H1 (cell line): ENCODE measurements at regions not wholly inside any gene's neighbourhood (a gene's known extent, or its start where the extent isn't known, plus 50 kb on each side); places are given as distances from the start of the nearest gene placed in this dataset.

Experiments used
- CTCF ChIA-PET: fragments of 300-600 bp; sonication (Branson Sonifier 250); formaldehyde crosslinking; loops from one replicate; lab custom pipeline; 2021; ENCODE audit not compliant: partially characterized antibody; lab: Charles Lee
- POLR2A ChIA-PET: fragments of 300-600 bp; sonication (Branson Sonifier 250); formaldehyde crosslinking; loops from one replicate; lab custom pipeline; 2021; ENCODE audit warnings: inconsistent platforms; ENCODE audit not compliant: partially characterized antibody; lab: Charles Lee
- DNase-seq, 2 experiments: peaks; one replicate each; pipeline versions ENCODE4 v3.0.0 to v3.0.0-alpha.2; 2010 to 2022; ENCODE audit warnings: low spot score in 2 of 2, low read depth in 1 of 2, mixed read lengths in 1 of 2
- FAIRE-seq: peaks from 2 replicates; lab custom pipeline; 2011; peaks lifted over from hg19 to GRCh38; lab: Jason Lieb, UNC
- H2AFZ ChIP-seq: 2 replicates; pipeline ENCODE4 v1.8.1; 2012; ENCODE audit warnings: low read length, inconsistent platforms
- H2AK5ac ChIP-seq: 2 replicates; pipeline ENCODE4 v1.6.1; 2013; ENCODE audit warnings: low read depth, low read length
- H2BK120ac ChIP-seq: replicated peaks from 2 replicates; pipeline ENCODE3; 2013; ENCODE audit warnings: low read depth, low read length, inconsistent platforms
- H2BK12ac ChIP-seq: 2 replicates; pipeline ENCODE4 v1.6.1; 2013; ENCODE audit warnings: low read depth, low read length
- H2BK15ac ChIP-seq: 2 replicates; pipeline ENCODE4 v1.6.1; 2013; ENCODE audit warnings: low read length
- H2BK20ac ChIP-seq: 2 replicates; pipeline ENCODE4 v1.6.1; 2013; ENCODE audit warnings: low read length
- H2BK5ac ChIP-seq: 2 replicates; pipeline ENCODE4 v1.6.1; 2013; ENCODE audit warnings: low read depth, low read length
- H3K14ac ChIP-seq: 2 replicates; pipeline ENCODE4 v1.6.1; 2013; ENCODE audit warnings: inconsistent platforms; ENCODE audit not compliant: insufficient read length
- H3K18ac ChIP-seq: 2 replicates; pipeline ENCODE4 v1.6.1; 2013; ENCODE audit warnings: low read length; ENCODE audit errors: extremely low read depth
- H3K23ac ChIP-seq: 2 replicates; pipeline ENCODE4 v1.6.1; 2013; ENCODE audit warnings: inconsistent platforms; ENCODE audit not compliant: insufficient read length
- H3K23me2 ChIP-seq: 2 replicates; pipeline ENCODE4 v1.6.1; 2013; ENCODE audit warnings: low read depth, low read length
- H3K27ac ChIP-seq: 2 replicates; pipeline ENCODE4 v1.6.1; 2011; ENCODE audit warnings: low read depth, low read length, inconsistent platforms
- H3K27me3 ChIP-seq, 4 experiments: replicated peaks in 1 of 4; 1 replicate in 1 of 4; 2 replicates in 3 of 4; pipeline versions ENCODE4 v1.6.1 to v1.8.1; 2011 to 2013; ENCODE audit warnings: low read length in 3 of 4, mild to moderate bottlenecking in 3 of 4, inconsistent platforms in 2 of 4, mixed read lengths in 2 of 4, moderate library complexity in 1 of 4; ENCODE audit not compliant: control insufficient read depth in 3 of 4, insufficient read depth in 3 of 4; ENCODE audit errors: extremely low read depth in 1 of 4
- H3K36me3 ChIP-seq, 4 experiments: 2 replicates each; pipeline versions ENCODE4 v1.6.1 to v1.8.1; 2011 to 2013; ENCODE audit warnings: mild to moderate bottlenecking in 4 of 4, low read length in 3 of 4, moderate library complexity in 2 of 4, control low read depth in 1 of 4, inconsistent platforms in 1 of 4; ENCODE audit not compliant: insufficient read depth in 4 of 4, control insufficient read depth in 2 of 4
- H3K4ac ChIP-seq: replicated peaks from 2 replicates; pipeline ENCODE3; 2013; ENCODE audit warnings: low read length, low read depth, mixed read lengths, inconsistent platforms; ENCODE audit not compliant: insufficient read length
- H3K4me1 ChIP-seq, 4 experiments: replicated peaks in 1 of 4; 1 replicate in 1 of 4; 2 replicates in 3 of 4; pipeline versions ENCODE4 v1.6.1 to v1.8.1; 2011 to 2013; ENCODE audit warnings: low read length in 3 of 4, inconsistent platforms in 2 of 4, mixed read lengths in 1 of 4; ENCODE audit not compliant: insufficient read depth in 4 of 4, control insufficient read depth in 3 of 4
- H3K4me2 ChIP-seq, 2 experiments: 2 replicates each; pipeline versions ENCODE4 v1.6.1 to v1.8.1; 2011 to 2013; ENCODE audit warnings: low read depth in 2 of 2, low read length in 2 of 2, control low read depth in 1 of 2, inconsistent platforms in 1 of 2, mild to moderate bottlenecking in 1 of 2; ENCODE audit not compliant: insufficient read depth in 1 of 2
- H3K4me3 ChIP-seq, 4 experiments: fragments of 200-600, 300-600 bp in 1 of 4; sonication (generic), shearing (Covaris generic), sonication (Bioruptor Twin) in 1 of 4; 2 replicates each; pipeline versions ENCODE4 v1.5.1 to v1.8.1; 2011 to 2016; ENCODE audit warnings: low read length in 4 of 4, low read depth in 3 of 4, control low read depth in 2 of 4, inconsistent platforms in 2 of 4, mild to moderate bottlenecking in 2 of 4, mixed read lengths in 1 of 4, moderate library complexity in 1 of 4; ENCODE audit not compliant: insufficient read depth in 2 of 4; ENCODE audit errors: extremely low read depth in 1 of 4
- H3K56ac ChIP-seq: replicated peaks from 2 replicates; pipeline ENCODE3; 2013; ENCODE audit warnings: low read depth, mild to moderate bottlenecking, mixed read lengths, low read length, inconsistent platforms; ENCODE audit not compliant: insufficient read length
- H3K79me1 ChIP-seq: 2 replicates; pipeline ENCODE4 v1.6.1; 2013; ENCODE audit warnings: low read depth, low read length, control low read depth
- H3K79me2 ChIP-seq, 2 experiments: 2 replicates each; pipeline versions ENCODE4 v1.6.1 to v1.8.1; 2012 to 2013; ENCODE audit warnings: low read length in 2 of 2, mild to moderate bottlenecking in 2 of 2, inconsistent platforms in 1 of 2; ENCODE audit not compliant: insufficient read depth in 2 of 2, control insufficient read depth in 1 of 2
- H3K9ac ChIP-seq, 4 experiments: replicated peaks in 1 of 4; 1 replicate in 1 of 4; 2 replicates in 3 of 4; pipeline versions ENCODE4 v1.6.1 to v1.8.1; 2011 to 2013; ENCODE audit warnings: low read depth in 3 of 4, low read length in 3 of 4, control low read depth in 2 of 4, mild to moderate bottlenecking in 2 of 4, moderate library complexity in 2 of 4, inconsistent platforms in 1 of 4; ENCODE audit errors: extremely low read depth in 1 of 4
- H3K9me3 ChIP-seq, 2 experiments: 2 replicates each; pipeline versions ENCODE4 v1.6.1 to v1.8.1; 2012 to 2013; ENCODE audit warnings: mild to moderate bottlenecking in 2 of 2, moderate library complexity in 2 of 2, control low read depth in 1 of 2, inconsistent platforms in 1 of 2, low read depth in 1 of 2, low read length in 1 of 2, mixed read lengths in 1 of 2; ENCODE audit not compliant: insufficient read depth in 2 of 2
- H4K20me1 ChIP-seq, 2 experiments: replicated peaks in 1 of 2; 2 replicates each; pipeline versions ENCODE3 to v1.8.1; 2011 to 2013; ENCODE audit warnings: inconsistent platforms in 2 of 2, low read length in 2 of 2, mild to moderate bottlenecking in 1 of 2; ENCODE audit not compliant: insufficient read depth in 2 of 2, control insufficient read depth in 1 of 2
- H4K5ac ChIP-seq: 2 replicates; pipeline ENCODE4 v1.6.1; 2013; ENCODE audit warnings: low read length, low read depth, mixed read lengths, inconsistent platforms; ENCODE audit not compliant: insufficient read length
- H4K8ac ChIP-seq: 2 replicates; pipeline ENCODE4 v1.8.0; 2013; ENCODE audit warnings: mild to moderate bottlenecking, moderate library complexity, low read length, inconsistent platforms; ENCODE audit not compliant: insufficient read depth; ENCODE audit errors: extremely low read depth
- H4K91ac ChIP-seq: replicated peaks from 2 replicates; pipeline ENCODE3; 2013; ENCODE audit warnings: low read length, mixed read lengths, inconsistent platforms; ENCODE audit not compliant: insufficient read length
- ATF3 ChIP-seq: IDR thresholded peaks from 2 replicates; pipeline ENCODE4 v1.6.1; 2011; ENCODE audit warnings: low read depth, mild to moderate bottlenecking, low read length; ENCODE audit not compliant: insufficient read depth
- CBX5 ChIP-seq: fragments of 300-800, 300-1000 bp; sonication (generic); IDR thresholded peaks from 2 replicates; pipeline ENCODE4 v1.7.1; 2016; ENCODE audit warnings: antibody characterized with exemption, low read length, low read depth
- CREB1 ChIP-seq: IDR thresholded peaks from 2 replicates; pipeline ENCODE4 v1.6.1; 2012; ENCODE audit warnings: inconsistent platforms
- FOSL1 ChIP-seq: IDR thresholded peaks from 2 replicates; pipeline ENCODE4 v1.6.1; 2011; ENCODE audit warnings: mild to moderate bottlenecking, low read depth, low read length, moderate library complexity; ENCODE audit not compliant: insufficient read depth
- GTF2F1 ChIP-seq: IDR thresholded peaks from 2 replicates; pipeline ENCODE4 v1.6.1; 2012; ENCODE audit warnings: low read depth, low read length, improper control_type of control experiment, borderline replicate concordance
- NRF1 ChIP-seq: IDR thresholded peaks from 2 replicates; pipeline ENCODE4 v1.6.1; 2011; ENCODE audit warnings: mild to moderate bottlenecking, low read depth, low read length, improper control_type of control experiment
- POU5F1 ChIP-seq: IDR thresholded peaks from 2 replicates; pipeline ENCODE4 v1.6.1; 2011; ENCODE audit warnings: low read depth, mild to moderate bottlenecking, low read length, moderate library complexity
- USF2 ChIP-seq: IDR thresholded peaks from 2 replicates; pipeline ENCODE4 v1.6.1; 2011; ENCODE audit warnings: low read length, improper control_type of control experiment
- WGBS, 2 experiments: shearing (Covaris generic) in 1 of 2; methylation state at CpG; one replicate each; pipeline versions ENCODE4 v1.1.6 to v1.1.7; 2013 to 2015; ENCODE audit warnings: low lambda C conversion rate in 2 of 2, mixed read lengths in 2 of 2, inconsistent platforms in 1 of 2, low coverage in 1 of 2, missing lambda C conversion rate in 1 of 2; ENCODE audit not compliant: insufficient replicate concordance in 2 of 2, insufficient coverage in 1 of 2, insufficient read length in 1 of 2; ENCODE audit errors: extremely low coverage in 1 of 2, missing lambda C conversion rate in 1 of 2; 5-methylcytosine and 5-hydroxymethylcytosine counted together

GRCh38 chrX:121405826-121406225, 358.4 kb downstream of the GLUD2 start:
- WGBS, 2 experiments, result 17% methylated on average over 2 of the region's 4 CpGs; no CpG with 5 or more reads in 1 of the 2 experiments
- ChIA-PET POLR2A (no interaction called here), CTCF (no interaction called here)
- Histone ChIP-seq H2BK120ac (no peak overlapping the region), H3K23ac (no peak overlapping the region), H3K4me1 (0 out of 7 replicates have a peak, but pooled peaks cover 0 to 4% (median 0%) of the 10 kb centered on the region in 4 experiments), H3K4me2 (no peak overlapping the region; a peak in 2 of 4 replicates), H3K79me2 (no peaks in the 10 kb centered on the region), H3K27me3 (no peaks in the 10 kb centered on the region), H3K56ac (no peak overlapping the region), H3K79me1 (no peaks in the 10 kb centered on the region), H2BK20ac (no peak overlapping the region), H3K9me3 (no peaks in the 10 kb centered on the region), H3K14ac (no peak overlapping the region), H4K8ac (no peak overlapping the region), H3K27ac (no peak overlapping the region), H4K20me1 (no peaks in the 10 kb centered on the region), H3K36me3 (no peaks in the 10 kb centered on the region), H4K91ac (no peak overlapping the region), H3K4ac (no peak overlapping the region), H2AFZ (no peak overlapping the region), H2BK5ac (no peak overlapping the region), H2BK15ac (no peak overlapping the region), H3K9ac (no peak overlapping the region), H3K23me2 (no peaks in the 10 kb centered on the region), H2BK12ac (no peak overlapping the region), H3K18ac (no peak overlapping the region), H2AK5ac (no peak overlapping the region), H4K5ac (no peak overlapping the region), H3K4me3 (no peak overlapping the region)
- TF ChIP-seq FOSL1 (no peak), GTF2F1 (no peak), ATF3 (no peak), NRF1 (no peak), USF2 (no peak), POU5F1 (no peak), CREB1 (no peak), CBX5 (no peak)
- DNase-seq, result no peak
- FAIRE-seq, result no peak
